ENCODE measurements at regions not wholly inside any gene's neighbourhood (a gene's known extent, or its start where the extent isn't known, plus 50 kb on each side); places are given as distances from the start of the nearest gene placed in this dataset.
"Not testable (repeated sequence)": the region's sequence is repeated elsewhere in the genome, so short reads cannot be mapped to it uniquely, and the experiment has no call there.

DNA sequence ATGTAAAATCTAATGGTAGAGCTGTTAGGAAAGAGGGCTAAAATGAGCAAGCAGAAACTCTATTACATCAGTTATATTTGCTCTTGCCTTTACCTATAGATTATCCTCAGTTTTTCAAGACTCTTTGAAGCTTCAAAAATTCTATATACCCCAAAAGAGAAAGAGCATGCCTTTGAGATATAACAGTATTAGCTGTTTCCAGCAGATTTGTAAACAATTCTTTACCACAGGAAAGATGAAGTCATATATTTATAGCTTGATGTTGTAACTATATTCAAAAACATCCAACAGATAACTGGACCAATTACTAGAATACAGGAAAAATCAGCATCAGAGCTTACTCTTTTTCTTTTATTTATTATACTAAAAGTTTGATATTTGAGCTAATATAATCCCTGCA lies 416.2 kb upstream of the TPK1 start:
- DNase-seq: no peak

DNA sequence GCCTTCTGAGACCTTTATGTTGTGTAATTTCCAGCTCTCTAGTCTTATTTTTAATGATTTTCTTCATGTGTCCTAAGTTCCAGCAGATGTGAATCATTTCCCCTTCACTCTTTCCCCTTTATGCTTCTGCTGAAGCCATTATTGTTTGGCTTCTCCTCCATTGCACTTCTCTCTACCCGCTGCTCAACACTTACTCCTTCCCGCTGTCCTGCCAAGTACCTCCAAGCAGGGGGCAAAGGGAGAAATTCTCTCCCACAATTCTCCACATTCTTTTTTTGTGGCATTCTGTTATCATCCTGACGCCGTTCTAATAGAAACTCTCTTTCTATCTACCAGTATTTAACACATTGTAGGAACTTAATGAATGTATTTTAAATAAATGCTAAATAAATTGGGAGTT lies 388.9 kb upstream of the TPK1 start:
- no peak for DNase-seq

DNA sequence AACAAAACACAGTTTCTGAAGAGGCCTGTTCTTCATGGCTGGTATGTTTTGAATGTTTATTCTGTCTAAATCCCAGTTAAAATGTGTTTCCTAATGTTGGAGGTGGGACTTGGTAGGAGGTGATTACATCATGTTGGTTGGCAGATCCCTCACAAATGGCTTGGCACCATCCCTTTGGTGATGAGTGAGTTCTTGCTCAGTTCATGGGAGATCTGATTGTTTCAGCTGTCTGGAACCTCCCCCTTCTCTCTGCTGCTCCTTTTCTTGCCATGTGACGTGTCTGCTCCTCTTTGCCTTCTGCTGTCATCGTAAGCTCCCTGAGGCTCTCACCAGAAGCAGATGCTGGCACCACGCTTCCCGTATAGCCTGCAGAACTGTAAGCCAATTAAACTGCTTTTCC lies 383.6 kb upstream of the TPK1 start:
- DNase-seq: no peak

DNA sequence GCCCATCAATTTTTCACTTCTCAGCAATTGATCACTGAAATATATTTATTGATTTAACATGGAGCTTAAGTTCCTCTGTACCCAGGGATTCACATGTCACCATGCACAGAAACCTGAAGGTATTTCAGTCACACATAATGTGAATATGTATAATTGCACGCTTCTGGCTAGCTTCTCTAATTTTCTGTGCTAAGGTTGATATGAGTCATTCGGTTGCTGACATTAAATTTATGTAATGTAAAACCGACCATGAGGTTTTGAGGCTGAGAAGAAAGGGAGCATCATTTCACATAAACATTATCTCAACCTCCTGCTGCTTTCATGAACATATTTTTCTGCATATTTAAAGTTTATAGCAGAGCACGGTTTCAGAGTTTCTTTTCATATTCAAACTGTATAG lies 381.0 kb upstream of the TPK1 start:
- DNase-seq: no peak

DNA sequence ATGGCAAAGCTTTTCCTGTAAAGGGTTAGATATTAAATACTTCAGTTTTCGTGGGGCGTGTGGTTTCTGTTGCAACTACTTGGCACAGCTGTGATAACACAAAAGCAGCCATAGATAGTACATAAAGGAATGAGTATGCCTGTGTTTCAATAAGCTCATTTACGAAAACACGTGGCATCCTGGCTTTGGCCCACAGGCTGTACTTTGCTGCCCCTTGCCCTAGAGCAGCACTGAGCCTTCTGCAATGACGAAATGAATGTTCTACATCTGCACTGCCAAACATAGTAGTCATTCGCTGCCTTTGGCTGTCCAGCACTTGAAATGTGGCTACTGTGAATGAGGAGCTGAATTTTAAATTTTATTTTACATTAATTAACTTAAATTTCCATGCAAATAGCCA lies 376.2 kb upstream of the TPK1 start:
- DNase-seq: no peak

DNA sequence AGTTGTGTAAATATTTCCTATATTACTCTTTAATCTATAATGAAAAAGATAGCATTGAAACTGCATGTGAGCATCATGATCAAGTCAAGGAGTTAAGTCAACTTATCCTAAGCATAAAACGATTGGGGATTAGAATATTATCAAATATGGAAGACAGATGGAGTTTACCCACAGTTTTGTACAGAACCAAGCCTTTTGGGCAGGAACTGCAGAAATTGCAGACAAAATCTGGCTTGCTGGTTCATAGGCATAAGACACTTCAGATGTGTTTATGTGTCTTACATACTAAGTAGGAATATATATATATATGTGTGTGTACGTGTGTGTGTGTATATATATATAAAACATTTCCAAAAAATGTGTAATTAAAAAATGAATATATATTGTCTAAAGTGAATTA lies 375.4 kb upstream of the TPK1 start:
- DNase-seq: no peak

DNA sequence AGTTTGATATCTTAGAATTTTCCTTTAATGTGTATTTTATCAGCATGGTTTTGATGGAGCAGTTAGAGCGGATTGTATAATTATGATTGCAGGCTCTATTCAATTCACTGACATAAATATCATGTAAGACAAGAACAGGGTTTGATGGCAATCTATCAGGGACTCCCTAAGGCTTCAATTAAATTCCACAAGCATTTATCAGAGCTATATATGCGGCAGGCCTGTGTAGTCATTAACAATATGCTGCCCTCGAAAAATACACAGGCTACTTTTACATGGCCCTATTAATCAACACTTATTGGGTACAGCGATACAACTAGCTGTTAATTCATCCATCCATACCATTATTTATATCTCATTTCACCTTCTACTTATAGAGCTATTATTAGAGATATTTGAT lies 358.1 kb upstream of the TPK1 start:
- DNase-seq: no peak

DNA sequence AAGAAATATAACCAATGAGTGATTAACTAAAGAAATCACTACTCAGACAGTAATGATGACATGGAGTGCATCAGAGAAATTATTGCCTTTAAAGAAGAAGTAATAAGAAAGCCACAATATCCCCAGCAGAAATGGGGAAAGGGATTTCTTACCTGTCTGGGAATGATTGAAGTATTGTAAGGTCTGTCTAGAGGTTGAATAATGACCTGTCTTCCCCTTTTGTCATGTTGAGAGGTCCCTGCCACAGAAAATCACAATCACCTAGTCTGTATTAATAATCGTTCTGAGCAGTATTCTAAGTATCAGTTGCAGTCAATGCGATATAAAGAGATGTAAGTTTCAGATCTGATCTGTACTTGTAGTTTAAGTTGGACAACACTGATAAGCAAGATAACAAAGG lies 349.1 kb upstream of the TPK1 start:
- DNase-seq: no peak

DNA sequence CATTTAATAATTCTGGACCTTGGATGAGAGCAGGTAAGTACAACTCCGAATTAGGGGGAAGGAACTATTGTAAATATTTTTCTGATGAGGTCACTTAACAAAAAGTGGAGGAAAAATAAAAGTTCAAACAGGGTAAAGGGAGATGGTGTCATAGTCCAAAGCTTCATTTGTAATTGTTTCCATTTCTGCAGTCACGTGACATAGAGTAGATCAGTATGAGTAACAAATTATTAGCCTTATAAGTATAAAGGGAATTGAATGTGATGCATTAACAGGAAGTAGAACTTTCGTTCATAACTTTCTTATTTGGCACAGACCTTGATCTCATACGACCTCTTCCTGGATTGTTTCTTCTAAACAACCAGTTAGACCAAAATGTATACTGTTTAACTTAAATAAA lies 347.2 kb upstream of the TPK1 start:
- DNase-seq: no peak

DNA sequence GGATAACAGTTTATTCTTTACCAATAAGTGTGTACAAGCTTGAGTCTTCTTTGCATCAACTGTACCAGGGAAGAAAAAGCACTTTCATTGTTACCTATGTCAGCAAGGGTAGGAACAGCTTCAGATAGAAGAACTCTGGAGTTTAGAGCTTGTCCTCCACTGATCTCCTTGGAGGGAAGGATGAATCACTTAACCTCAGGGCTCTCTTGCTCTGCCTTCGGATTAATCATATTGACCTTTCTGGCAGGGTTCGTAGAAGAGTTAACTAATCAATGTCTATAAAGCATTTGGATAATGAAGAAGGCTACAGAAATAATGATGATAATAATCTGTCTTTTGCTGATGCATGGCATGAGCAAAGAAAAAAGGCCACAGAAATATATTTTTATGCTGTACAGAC lies 339.5 kb upstream of the TPK1 start:
- DNase-seq: no peak

DNA sequence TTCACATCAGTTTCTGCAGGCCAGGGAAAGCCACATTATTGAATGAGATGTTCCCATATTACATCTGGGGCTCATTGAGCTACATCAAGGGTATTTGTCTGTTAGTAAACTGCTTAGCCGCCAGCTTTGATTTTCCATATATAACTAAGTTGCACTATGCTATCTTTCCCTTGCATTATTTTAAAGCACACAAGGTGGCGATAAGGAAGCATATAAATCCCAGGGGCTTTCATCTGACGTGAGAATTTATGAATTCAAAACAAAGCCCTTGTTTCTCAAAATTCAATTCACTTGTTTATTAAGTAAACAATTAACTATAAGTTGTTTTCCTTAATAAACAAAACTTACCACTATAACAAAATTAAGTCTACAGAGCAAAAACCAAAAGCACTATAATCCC lies 334.1 kb upstream of the TPK1 start:
- no peak for DNase-seq

DNA sequence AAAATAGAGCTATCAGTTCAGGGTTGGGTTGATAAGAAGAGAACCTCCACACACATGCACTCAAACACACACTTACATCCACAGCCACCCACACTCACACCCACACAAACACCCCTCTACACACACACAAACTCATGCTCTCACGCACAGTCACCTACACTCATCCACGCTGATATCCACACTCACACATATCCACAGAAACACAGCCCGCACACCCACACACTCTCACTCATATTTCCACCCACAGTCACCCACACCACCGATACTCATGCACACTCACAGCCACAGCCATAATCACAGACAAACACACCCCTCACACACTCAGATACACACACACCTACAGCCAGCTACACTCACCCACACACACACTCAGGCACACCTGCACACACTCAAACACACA lies 333.0 kb upstream of the TPK1 start:
- DNase-seq: no peak

DNA sequence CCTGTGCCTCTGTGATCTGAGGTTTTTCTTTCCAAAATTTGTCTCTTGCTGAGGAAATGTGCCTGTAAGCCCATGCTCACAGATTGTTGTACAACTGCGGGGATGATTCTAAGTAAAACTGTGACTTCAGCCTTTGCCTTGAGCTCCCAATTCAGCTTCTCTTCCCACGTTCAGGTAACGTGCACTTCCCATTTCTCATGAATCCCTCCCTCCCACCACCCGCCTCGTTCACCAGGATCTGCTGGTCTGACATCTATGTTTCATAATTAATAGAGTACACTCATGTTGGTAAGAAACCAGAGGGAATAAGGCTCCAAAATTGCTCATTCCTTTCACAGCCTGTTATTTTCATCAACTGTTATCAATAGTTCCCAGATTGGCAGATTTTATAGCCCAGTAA lies 332.6 kb upstream of the TPK1 start:
- no peak for DNase-seq

DNA sequence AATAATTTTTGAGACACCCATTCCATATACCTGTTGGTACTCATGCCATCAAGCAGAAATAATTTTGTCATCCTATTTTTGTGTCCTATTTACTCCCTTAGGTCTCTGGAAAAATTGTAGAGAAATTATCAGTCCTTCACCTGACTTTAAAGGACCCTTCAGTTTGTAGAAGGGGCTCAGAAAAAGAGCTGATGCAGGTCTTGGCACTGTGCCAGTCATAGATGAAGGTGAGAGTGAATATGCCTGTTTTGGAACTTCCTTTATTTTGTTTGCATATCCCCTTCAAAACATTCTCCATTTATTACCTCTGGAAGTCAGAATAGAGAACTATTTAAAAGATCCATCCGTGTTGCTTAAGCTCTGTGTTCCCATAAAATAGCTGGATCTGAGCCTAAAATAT lies 321.0 kb upstream of the TPK1 start:
- DNase-seq: no peak

DNA sequence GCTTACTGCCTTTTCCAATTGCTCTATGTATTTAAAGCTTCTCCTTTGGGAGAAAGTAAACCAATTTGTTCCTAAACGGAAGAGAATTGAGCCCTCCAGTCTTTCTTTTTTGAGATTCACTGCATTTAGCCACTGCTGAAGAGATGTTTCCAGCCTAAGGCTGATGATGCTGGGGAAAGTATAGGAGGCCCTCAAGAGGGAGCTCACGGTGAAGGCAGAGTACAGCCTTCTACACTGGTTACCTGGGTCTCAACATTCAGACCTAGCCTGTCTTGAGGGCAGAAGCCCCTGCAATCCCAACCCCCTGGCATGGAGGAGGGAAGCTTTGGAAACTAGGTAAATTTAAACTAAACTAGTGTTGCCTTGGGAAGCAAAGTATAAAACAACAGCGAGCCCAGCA lies 316.7 kb upstream of the TPK1 start:
- no peak for DNase-seq

DNA sequence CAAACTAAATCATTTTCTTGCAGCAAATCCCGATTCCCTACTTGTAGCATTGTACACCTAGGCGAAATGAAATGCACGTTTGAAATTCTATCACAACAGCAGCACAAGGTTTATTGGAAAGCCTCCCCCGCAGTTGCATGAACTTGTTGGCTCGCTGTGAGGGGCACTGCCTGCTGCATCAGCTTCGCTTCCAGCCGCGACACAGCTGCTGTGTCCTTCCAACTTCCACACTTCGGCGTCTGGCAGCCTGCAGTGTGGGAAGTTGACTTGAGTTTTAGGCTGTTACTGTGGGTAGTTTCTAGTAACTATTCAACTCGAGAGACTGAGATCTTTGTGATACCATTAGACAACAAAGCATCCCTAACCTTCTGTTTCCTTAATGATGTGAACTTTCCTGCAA lies 315.8 kb upstream of the TPK1 start:
- no peak for DNase-seq

DNA sequence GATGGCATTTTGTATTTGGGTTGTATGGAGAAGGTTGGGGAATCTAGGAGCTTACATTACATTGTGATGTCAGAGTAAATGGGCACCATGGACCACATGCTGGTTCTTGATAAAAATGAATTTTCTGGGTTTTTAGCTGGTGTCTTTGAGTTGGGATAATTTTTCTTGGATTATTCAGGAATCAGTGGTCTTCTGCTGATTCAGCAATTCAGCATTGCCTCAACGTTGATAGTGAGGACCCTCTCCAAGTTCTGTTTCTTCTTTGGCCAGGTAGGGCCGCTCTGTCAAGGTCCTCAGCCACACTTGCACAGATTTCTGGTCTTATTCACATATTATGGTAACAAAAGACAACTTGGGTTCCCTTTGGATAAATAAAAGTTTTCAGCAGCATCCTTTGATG lies 312.0 kb upstream of the TPK1 start:
- no peak for DNase-seq

DNA sequence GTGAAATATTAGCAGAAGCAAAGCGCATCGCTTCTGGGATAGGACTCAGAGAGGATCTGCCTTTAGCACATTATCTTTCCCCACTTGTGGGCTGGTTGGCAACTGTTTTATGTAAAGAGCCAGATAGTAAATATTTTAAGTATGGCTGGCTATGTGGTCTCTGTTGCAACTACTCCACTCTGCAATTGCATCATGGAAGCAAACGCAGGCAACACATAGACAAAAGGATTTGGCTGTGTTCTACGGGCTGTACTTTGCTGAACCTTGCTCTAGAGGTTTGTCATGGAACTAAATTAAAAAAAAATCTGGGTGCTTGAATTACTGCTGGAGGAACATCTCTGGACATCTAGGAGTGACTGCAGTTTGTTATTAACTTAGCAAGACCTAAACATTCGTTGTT lies 307.8 kb upstream of the TPK1 start:
- no peak for DNase-seq

DNA sequence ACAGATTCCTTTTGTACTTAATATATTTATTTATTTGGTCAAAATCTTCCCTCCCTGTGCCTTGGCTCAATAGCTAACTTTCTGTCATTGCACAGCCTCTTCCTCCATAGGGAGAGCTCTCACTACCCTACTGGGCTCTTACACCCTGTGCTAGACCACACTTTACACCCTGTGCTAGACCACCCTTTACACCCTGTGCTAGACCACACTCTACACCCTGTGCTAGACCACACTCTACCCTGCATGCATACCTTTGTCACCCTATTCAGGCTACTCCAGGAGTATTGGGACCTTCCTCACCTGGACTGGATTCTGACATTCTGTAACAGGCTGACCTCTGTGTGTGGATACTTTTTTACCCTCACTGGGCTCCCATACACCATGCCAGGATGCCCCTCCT lies 298.5 kb upstream of the TPK1 start:
- DNase-seq: no peak

DNA sequence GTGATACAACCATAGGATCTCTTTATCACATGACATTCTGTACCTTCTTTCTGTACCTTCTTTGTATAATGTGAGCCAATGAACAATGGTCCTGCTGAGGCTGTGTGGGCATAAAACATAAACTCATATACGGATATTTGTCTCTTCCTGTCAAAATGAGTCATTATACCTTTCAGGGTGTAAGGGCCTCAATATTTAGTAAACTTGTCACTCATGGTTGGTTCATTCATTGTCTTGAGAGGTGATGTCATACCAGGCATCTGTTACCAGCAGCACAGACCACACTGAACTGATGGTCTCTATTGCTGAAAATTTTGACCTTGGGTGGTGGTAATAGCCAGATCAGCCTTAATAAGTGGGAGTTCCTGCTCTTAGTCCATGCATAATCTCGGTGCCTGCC lies 287.6 kb upstream of the TPK1 start:
- DNase-seq: no peak

DNA sequence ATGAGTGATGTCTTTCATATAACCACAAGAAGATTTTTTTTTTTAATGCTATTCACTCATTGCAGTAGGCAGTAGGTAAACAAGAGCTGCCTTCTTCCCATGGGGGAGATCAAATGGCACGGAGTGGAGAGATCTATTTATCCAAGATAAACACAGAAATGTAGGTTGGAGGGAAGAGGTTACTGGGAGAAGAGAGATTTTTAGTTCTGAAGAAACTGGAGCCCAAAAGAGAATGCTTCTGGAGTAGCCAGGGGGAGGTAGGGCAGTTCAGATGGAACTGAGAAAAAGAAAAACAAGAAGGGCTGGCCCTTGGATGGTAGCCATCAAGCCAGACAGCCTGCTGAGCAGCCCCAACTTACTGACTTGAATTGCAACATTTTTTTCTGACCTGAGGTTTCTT lies 270.1 kb upstream of the TPK1 start:
- no peak for DNase-seq

DNA sequence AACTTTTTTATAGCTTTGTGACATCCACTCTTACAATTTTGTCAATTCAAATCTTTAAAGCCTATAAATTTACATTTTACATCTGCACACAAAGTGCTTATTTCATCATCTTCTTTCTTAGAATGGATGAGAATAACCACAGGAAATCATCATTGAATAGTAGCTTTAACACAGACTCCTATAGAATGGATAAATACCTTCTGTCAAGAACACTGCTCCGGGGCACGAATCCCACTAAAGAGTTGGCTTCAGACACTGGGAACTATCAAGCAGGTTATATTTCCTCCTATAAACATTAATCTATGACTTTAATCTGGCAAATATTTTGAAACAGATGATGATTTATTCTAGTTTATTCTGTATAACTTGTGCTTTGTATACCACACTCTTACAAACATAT lies 269.7 kb upstream of the TPK1 start:
- DNase-seq: no peak

DNA sequence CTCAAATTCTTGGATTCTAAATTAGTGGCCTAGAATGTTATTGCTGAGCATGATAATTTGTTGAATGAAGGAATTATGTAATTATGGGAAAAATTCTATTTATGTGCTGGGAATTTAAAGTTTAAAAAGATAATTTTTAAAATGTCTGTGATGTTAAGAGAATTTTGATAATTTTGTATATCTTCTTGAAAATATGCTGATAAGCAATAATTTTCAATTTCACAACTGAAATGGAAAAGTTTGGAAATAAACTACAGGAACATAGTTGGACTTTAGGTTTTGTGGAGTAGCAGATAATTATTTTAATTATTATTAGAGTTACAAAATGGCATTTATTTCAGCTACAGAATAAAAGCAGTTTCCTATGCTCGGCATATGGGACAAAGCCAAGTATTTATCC lies 268.5 kb upstream of the TPK1 start:
- no peak for DNase-seq

DNA sequence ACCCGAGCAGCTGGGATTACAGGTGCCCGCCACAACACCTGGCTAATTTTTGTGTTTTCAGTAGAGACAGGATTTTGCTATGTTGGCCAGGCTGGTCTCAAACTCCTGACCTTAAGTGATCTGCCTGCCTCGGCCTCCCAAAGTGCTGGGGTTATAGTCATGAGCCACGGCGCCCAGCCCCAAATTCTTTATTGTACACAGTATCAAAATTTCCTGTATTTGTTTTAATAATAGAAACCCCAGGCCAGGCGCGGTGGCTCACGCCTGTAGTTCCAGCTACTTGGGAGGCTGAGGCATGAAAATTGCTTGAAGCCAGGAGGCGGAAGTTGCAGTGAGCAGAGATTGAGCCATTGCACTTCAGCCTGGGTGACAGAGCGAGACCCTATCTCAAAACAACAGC lies 266.3 kb upstream of the TPK1 start:
- not testable (repeated sequence) for DNase-seq

DNA sequence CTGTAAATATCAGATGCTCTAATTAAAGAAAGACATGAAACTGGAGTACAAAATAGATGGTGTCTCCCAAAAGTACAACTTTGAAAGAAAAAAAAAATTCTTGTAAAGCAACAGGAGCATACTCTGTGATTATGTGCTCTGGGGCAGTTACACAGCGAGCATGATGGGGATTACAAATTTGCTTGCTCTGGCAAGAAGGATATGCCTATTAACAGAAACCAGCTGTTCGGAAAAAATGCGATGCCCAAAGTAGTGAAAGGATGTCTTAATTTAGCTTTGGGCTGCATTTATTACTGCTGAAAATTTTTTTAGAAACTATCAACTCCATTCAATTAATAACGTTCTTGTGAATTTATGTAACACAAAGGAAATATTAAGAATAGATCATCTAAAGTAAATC lies 256.9 kb upstream of the TPK1 start:
- no peak for DNase-seq

DNA sequence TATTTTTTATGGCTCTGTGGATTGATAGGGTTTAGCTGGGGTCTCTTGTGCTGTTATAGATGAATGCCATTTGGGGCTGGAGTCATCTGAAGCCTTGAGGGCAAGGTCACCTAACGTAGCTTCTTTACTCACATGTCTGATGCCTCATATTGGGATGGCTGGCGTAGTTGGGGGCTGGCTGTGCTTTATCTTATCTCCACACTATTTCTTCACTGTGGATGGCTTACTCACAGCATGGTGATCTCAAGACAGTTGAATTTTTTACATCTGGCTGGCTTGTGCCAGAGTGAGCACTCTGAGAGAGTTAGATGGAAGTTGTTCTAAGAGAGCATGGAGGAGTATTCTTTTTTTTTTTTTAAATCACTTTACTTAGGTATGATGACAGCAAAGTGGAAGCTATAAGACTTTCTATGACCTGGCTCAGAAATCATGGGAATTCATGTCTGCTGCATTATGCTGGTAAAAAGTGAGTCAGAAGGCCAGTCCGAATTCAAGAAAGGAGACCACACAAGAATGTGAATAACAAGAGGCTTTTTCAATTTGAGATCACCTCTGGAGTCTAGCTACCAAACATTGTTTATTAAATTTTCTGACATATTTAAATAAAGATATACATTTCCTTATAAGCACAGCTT lies 252.4 kb upstream of the TPK1 start:
- no peak for DNase-seq

Data from hematopoietic multipotent progenitor cell treated with erythropoietin and hydrocortisone succinate and interleukin-3 and kit ligand, for 8 days (in vitro differentiated cells).